Mesothelial cell of epicardium (in vitro differentiated cells): ENCODE measurements at regions not wholly inside any gene's neighbourhood (a gene's known extent, or its start where the extent isn't known, plus 50 kb on each side); places are given as distances from the start of the nearest gene placed in this dataset.

Experiments used
- DNase-seq, 2 experiments: peaks; one replicate each; pipeline ENCODE4 v3.0.0; 2021; ENCODE audit warnings: low spot score in 2 of 2; ENCODE audit not compliant: unreplicated experiment in 2 of 2
- H3K27ac Mint-ChIP-seq: 2 replicates; pipeline ENCODE4 v1.8.0; 2021; ENCODE audit warnings: mixed read lengths
- H3K27me3 Mint-ChIP-seq: 2 replicates; pipeline ENCODE4 v1.8.0; 2021; ENCODE audit warnings: low read depth, mixed read lengths
- H3K36me3 Mint-ChIP-seq: 2 replicates; pipeline ENCODE4 v1.8.0; 2021; ENCODE audit warnings: mixed read lengths
- H3K4me1 Mint-ChIP-seq: 2 replicates; pipeline ENCODE4 v1.8.0; 2021; ENCODE audit warnings: mixed read lengths
- H3K4me3 Mint-ChIP-seq: 2 replicates; pipeline ENCODE4 v1.8.0; 2021; ENCODE audit warnings: mild to moderate bottlenecking, moderate library complexity, mixed read lengths
- H3K9me3 Mint-ChIP-seq: 2 replicates; pipeline ENCODE4 v1.8.0; 2021; ENCODE audit warnings: mixed read lengths
- TF ChIP-seq, protein P1 (sequence below): fragments of 200-600 bp; sonication (generic); IDR thresholded peaks from one replicate; pipeline ENCODE4 v1.5.0; 2021; ENCODE audit warnings: antibody characterized with exemption; ENCODE audit not compliant: unreplicated experiment

GRCh38 chr3:196147116-196147515, 64.1 kb downstream of the ZDHHC19 start:
- H3K4me3 Mint-ChIP-seq, result no peak overlapping the region
- no peak for DNase-seq
- no peaks in the 10 kb centered on the region for H3K27me3 Mint-ChIP-seq
- H3K9me3 Mint-ChIP-seq, result peaks cover 19% of the 10 kb centered on the region
- H3K4me1 Mint-ChIP-seq, result peaks cover 14% of the 10 kb centered on the region
- no peak overlapping the region for H3K27ac Mint-ChIP-seq
- TF ChIP-seq, protein P1, sequence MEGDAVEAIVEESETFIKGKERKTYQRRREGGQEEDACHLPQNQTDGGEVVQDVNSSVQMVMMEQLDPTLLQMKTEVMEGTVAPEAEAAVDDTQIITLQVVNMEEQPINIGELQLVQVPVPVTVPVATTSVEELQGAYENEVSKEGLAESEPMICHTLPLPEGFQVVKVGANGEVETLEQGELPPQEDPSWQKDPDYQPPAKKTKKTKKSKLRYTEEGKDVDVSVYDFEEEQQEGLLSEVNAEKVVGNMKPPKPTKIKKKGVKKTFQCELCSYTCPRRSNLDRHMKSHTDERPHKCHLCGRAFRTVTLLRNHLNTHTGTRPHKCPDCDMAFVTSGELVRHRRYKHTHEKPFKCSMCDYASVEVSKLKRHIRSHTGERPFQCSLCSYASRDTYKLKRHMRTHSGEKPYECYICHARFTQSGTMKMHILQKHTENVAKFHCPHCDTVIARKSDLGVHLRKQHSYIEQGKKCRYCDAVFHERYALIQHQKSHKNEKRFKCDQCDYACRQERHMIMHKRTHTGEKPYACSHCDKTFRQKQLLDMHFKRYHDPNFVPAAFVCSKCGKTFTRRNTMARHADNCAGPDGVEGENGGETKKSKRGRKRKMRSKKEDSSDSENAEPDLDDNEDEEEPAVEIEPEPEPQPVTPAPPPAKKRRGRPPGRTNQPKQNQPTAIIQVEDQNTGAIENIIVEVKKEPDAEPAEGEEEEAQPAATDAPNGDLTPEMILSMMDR, result no peak
- peaks cover 2% of the 10 kb centered on the region for H3K36me3 Mint-ChIP-seq

DNA sequence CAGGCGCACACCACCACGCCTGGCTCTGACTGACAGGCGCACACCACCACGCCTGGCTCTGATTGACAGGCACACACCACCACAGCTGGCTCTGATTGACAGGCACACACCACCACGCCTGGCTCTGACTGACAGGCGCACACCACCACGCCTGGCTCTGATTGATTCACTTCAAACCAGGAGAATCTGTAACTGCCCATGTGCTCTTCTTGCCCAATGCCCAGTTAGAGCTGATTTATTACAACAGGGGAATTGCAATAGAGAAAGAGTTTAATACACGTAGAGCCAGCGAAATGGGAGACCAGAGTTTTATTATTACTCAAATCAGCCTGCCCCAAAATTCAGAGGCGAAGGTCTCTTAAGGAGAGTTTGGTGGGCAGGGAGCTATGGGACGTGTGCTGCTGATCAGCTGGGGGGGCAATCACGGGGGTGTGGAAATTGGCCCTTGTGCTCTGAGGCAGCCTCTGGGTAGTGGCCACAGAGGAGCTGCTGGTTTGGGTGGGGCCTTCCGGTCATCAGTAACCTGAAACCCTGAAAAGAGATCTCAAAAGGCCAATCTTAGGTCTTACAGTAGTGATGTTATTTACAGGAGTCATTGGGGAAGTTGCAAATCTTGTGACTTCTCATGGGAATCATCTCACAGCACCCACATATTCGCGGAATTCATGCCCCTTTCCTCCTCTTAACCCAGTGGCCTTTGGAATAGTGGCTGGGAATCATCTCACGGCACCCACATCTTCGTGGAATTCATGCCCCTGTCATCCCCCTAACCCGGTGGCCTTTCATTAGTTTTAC, 63.8 kb upstream of the TFRC start:
- Mint-ChIP-seq H3K4me1 (peaks cover 23% of the 10 kb centered on the region), H3K27ac (no peak overlapping the region), H3K9me3 (peaks cover 17% of the 10 kb centered on the region), H3K4me3 (no peak overlapping the region), H3K36me3 (peaks cover 2% of the 10 kb centered on the region), H3K27me3 (no peaks in the 10 kb centered on the region)
- TF ChIP-seq, protein P1, result no peak
- DNase-seq, result no peak

DNA sequence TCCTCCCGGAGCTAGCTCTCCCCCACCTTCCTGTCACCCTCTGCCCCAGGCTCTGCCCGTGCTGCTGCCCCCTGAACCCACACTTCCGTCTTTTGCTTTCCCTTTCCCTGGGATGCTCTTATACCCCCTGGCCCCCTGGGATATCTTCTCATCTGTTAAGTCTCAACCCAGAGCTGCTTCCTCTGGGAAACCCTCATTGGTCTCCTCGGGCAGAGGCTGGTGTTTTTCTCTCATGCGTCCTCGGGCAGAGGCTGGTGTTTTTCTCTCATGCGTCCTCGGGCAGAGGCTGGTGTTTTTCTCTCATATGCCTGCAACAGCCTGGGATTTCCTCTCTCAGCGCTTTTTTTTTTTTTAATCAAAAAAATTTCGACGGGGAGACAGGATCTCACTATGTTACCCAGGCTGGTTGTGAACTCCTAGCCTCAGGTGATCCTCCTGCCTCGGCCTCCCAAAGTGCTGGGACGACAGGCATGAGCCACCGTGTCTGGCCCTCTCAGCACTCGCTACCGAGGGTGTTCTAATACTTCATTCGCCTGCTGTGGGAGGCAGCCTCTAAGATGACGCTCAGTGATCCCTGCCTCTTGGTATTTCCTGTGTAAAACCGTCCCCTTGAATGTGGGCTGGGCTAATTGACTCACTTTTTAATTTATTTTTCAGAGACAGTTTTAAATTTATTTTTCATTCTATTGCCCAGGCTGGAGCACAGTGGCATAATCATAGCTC, 62.7 kb upstream of the TFRC start:
- no peaks in the 10 kb centered on the region for H3K36me3 Mint-ChIP-seq
- TF ChIP-seq, protein P1, result no peak
- peaks cover 31% of the 10 kb centered on the region for H3K4me1 Mint-ChIP-seq
- H3K9me3 Mint-ChIP-seq, result peaks cover 7% of the 10 kb centered on the region
- H3K27ac Mint-ChIP-seq, result no peak overlapping the region
- H3K4me3 Mint-ChIP-seq, result no peak overlapping the region
- H3K27me3 Mint-ChIP-seq, result no peaks in the 10 kb centered on the region
- DNase-seq, result no peak

DNA sequence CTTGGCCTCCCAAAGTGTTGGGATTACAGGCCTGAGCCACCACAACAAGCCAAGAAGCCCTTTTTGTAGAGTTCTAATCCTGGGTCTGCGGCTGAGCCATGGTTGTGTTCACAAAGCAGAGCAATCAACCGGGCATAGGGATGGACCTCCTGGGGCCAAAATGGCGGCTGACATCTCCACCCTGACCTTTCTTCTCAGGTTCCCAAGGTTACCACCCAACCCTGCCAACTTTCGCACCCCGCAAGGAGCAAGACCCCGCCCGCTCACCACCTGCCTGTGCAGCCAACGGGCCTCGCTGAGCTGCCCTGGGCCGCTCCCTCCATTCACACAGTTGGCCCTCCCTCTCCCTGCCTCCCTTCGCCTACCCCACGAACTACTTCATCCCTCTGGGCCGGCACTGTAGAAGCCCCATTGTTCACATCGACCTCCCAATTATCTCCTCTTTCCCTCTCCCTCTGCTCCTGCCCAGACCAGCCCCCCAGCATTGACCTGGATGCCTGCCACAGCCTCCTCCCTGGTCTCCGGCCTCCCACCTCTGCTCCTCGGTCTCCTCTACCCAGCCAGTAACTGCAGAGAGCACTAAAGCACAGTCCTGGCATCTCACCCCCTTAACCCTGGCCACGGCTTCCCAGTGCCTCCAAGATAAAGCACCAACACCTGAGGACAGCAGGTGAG, 62.0 kb upstream of the TFRC start:
- Mint-ChIP-seq H3K36me3 (no peaks in the 10 kb centered on the region), H3K27ac (no peak overlapping the region), H3K4me1 (peaks cover 36% of the 10 kb centered on the region), H3K4me3 (no peak overlapping the region), H3K27me3 (no peaks in the 10 kb centered on the region), H3K9me3 (peaks cover 4% of the 10 kb centered on the region)
- TF ChIP-seq, protein P1, result no peak
- no peak for DNase-seq

DNA sequence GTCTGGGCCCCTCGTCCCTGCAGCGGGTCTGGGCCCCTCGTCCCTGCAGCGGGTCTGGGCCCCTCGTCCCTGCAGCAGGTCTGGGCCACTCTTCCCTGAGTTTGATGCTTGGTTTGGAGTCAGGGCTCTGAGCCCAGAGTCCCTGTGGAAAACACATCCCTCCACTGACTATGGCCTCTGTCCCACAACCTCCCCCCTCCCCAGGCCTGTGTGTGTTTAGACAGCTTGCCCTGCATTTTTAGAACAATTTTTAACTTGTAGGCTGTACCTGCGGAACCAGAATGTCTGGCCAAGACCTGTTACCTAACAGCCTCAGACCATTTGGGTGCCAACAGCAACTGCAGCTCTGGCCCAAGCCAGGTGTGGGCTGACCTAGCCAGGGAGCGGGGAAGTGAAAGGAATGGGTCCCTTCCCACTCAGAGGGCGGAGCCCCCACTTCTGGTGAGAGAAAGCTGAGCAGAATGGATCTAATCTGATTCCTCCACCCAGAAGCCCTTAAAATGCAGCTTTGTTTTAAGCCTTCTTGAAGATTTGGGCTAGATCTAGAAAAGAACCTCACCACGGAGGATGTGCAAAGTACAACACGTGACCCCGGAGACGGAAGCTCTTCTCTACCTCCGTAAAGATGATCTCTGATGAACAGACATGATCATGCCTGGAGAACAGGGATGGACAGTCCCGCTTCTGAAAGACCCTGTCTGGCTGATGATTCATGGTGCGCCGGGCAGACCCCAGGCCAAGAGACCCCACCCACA, 60.5 kb upstream of the TFRC start:
- TF ChIP-seq, protein P1, result no peak
- Mint-ChIP-seq H3K9me3 (no peaks in the 10 kb centered on the region), H3K27ac (peak overlapping the region; percentile 30), H3K36me3 (no peaks in the 10 kb centered on the region), H3K4me1 (peaks cover 44% of the 10 kb centered on the region), H3K27me3 (no peaks in the 10 kb centered on the region), H3K4me3 (no peak overlapping the region)
- DNase-seq, result no peak
